DND-41 (cell line): ENCODE measurements at regions not wholly inside any gene's neighbourhood (a gene's known extent, or its start where the extent isn't known, plus 50 kb on each side); places are given as distances from the start of the nearest gene placed in this dataset.

Experiments used
- ATAC-seq: fragments of 200-7000 bp; cut with Tn5 transposase; 3 replicates; pipeline ENCODE4 v1.9.1; 2021; ENCODE audit warnings: low read depth; ENCODE audit not compliant: insufficient read depth
- DNase-seq: peaks from one replicate; pipeline ENCODE4 v3.0.0-alpha.2; 2020
- H2AFZ ChIP-seq: 2 replicates; pipeline ENCODE4 v1.6.0; 2012; ENCODE audit warnings: low read depth, low read length
- H3K27ac ChIP-seq: 2 replicates; pipeline ENCODE4 v1.5.1; 2012; ENCODE audit warnings: low read length, inconsistent platforms
- H3K27me3 ChIP-seq: fragments of 200-600 bp; sonication (generic); 2 replicates; pipeline ENCODE4 v1.6.0; 2012; ENCODE audit warnings: low read length, mild to moderate bottlenecking, inconsistent platforms; ENCODE audit not compliant: insufficient read depth, poor library complexity
- H3K36me3 ChIP-seq: 2 replicates; pipeline ENCODE4 v1.5.1; 2012; ENCODE audit warnings: low read length, inconsistent platforms; ENCODE audit not compliant: insufficient read depth
- H3K4me1 ChIP-seq: 2 replicates; pipeline ENCODE4 v1.5.1; 2012; ENCODE audit warnings: mild to moderate bottlenecking, low read length; ENCODE audit not compliant: insufficient read depth
- H3K4me2 ChIP-seq: 2 replicates; pipeline ENCODE4 v1.6.0; 2012; ENCODE audit warnings: mild to moderate bottlenecking, moderate library complexity, low read length, inconsistent platforms; ENCODE audit not compliant: insufficient read depth
- H3K4me3 ChIP-seq, 2 experiments: fragments of 200-600 bp in 1 of 2; shearing (Covaris generic) in 1 of 2; 2 replicates each; pipeline ENCODE4 v1.5.1; 2012 to 2016; ENCODE audit warnings: inconsistent platforms in 2 of 2, low read length in 2 of 2, mild to moderate bottlenecking in 2 of 2, low read depth in 1 of 2, moderate library complexity in 1 of 2
- H3K79me2 ChIP-seq: 2 replicates; pipeline ENCODE4 v1.6.0; 2012; ENCODE audit warnings: low read length, inconsistent platforms; ENCODE audit not compliant: insufficient read depth
- H3K9ac ChIP-seq: 2 replicates; pipeline ENCODE4 v1.6.0; 2012; ENCODE audit warnings: low read depth, mild to moderate bottlenecking, inconsistent platforms, low read length, moderate library complexity
- H3K9me3 ChIP-seq: 2 replicates; pipeline ENCODE4 v1.5.1; 2012; ENCODE audit warnings: low read length, moderate library complexity, mild to moderate bottlenecking, inconsistent platforms; ENCODE audit not compliant: insufficient read depth, severe bottlenecking
- H4K20me1 ChIP-seq: 2 replicates; pipeline ENCODE4 v1.6.0; 2012; ENCODE audit warnings: low read length; ENCODE audit not compliant: insufficient read depth
- EZH2 ChIP-seq: IDR thresholded peaks from 3 replicates; pipeline ENCODE4 v1.6.1; 2012; ENCODE audit warnings: borderline replicate concordance, low read depth, mild to moderate bottlenecking, moderate library complexity, low read length, inconsistent platforms; ENCODE audit not compliant: severe bottlenecking
- TF ChIP-seq, protein P1 (sequence below): IDR thresholded peaks from 2 replicates; pipeline ENCODE4 v1.5.1; 2012; ENCODE audit warnings: borderline replicate concordance, low read length, moderate library complexity, mild to moderate bottlenecking; ENCODE audit not compliant: poor library complexity, severe bottlenecking; ENCODE audit errors: extremely low read depth

DNA sequence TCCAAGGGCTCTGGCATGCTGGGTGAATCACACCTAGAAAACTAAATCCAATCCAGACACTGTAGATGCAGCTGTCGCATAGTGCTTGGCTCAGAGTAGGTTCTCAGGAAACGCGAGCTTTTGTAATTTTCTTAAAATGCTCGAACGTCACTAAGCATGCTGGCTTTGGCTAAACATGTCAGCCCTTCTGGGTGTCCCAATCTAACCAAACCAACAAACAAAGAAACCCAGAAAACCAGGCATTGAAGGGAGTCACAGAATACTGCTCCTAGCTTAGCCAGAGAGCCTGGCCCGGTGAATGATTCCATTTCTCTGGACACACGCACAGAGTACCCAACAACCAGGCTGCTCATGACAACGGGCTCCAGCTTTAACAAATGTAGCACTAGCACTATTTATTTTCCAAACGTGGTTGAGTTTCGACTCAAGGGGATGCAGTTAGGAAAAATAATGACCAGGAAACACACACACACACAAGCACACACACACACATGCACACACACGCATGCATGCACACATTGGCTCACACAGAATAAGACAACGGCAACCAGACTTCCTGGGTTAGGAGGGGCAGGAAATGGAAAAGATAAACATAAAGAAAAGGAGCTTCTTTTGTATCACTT, 492.6 kb downstream of the MIAT start:
- Histone ChIP-seq H3K79me2 (no peaks in the 10 kb centered on the region), H3K4me3 (no peak overlapping the region), H3K4me2 (no peak overlapping the region), H3K27ac (no peak overlapping the region), H3K9ac (no peak overlapping the region), H4K20me1 (no peaks in the 10 kb centered on the region), H2AFZ (no peak overlapping the region), H3K36me3 (no peaks in the 10 kb centered on the region), H3K27me3 (peaks cover 7% of the 10 kb centered on the region), H3K4me1 (no peaks in the 10 kb centered on the region), H3K9me3 (no peaks in the 10 kb centered on the region)
- no peak for DNase-seq
- no peak for ATAC-seq
- TF ChIP-seq, protein P1, sequence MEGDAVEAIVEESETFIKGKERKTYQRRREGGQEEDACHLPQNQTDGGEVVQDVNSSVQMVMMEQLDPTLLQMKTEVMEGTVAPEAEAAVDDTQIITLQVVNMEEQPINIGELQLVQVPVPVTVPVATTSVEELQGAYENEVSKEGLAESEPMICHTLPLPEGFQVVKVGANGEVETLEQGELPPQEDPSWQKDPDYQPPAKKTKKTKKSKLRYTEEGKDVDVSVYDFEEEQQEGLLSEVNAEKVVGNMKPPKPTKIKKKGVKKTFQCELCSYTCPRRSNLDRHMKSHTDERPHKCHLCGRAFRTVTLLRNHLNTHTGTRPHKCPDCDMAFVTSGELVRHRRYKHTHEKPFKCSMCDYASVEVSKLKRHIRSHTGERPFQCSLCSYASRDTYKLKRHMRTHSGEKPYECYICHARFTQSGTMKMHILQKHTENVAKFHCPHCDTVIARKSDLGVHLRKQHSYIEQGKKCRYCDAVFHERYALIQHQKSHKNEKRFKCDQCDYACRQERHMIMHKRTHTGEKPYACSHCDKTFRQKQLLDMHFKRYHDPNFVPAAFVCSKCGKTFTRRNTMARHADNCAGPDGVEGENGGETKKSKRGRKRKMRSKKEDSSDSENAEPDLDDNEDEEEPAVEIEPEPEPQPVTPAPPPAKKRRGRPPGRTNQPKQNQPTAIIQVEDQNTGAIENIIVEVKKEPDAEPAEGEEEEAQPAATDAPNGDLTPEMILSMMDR: no peak
- TF ChIP-seq EZH2: no peak

DNA sequence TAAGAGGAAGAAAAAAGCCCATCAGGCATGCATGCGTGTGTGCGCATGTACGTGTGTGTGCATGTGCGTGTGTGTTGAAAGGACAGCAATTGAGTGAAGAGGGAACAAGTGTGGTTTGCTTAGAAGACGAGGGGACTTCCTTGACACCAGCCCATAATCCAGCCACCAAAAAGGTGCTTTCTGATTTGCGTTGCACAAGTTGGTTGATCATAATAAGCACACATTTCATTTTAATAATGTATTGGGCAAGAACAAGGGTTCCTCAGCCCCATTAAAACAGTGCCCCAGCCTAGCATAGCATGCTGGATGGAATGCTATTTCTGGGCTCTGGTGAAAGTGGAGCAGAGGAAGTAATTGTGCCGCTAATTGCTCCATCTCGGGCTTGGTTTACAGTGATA, 493.2 kb downstream of the MIAT start:
- no peak overlapping the region for H3K9ac ChIP-seq
- TF ChIP-seq EZH2: no peak
- TF ChIP-seq, protein P1: no peak
- no peak for DNase-seq
- no peak for ATAC-seq
- no peaks in the 10 kb centered on the region for H3K9me3 ChIP-seq
- no peaks in the 10 kb centered on the region for H3K79me2 ChIP-seq
- no peaks in the 10 kb centered on the region for H4K20me1 ChIP-seq
- H3K27ac ChIP-seq: no peak overlapping the region
- no peaks in the 10 kb centered on the region for H3K36me3 ChIP-seq
- no peak overlapping the region for H3K4me2 ChIP-seq
- H3K27me3 ChIP-seq: peaks cover 7% of the 10 kb centered on the region
- H2AFZ ChIP-seq: no peak overlapping the region
- no peaks in the 10 kb centered on the region for H3K4me1 ChIP-seq
- H3K4me3 ChIP-seq: no peak overlapping the region

DNA sequence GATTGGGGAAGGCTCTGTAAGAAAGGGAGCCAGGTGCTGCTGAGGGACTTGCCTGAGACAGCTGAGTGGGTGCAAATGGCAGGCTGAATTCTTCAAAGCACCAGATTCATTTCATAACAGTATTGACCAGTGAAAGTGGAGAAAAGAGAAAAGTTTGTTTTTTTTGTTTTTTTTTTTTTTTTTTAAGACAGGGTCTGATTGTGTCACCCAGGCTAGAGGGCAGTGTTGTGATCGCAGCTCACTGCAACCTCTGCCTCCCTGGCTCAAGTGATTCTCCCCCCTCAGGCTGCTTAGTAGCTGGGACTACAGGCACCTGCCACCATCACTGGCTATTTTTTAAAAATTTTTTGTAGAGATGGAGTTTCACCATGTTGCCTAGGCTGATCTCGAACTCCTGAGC, 494.0 kb downstream of the MIAT start:
- no peak overlapping the region for H2AFZ ChIP-seq
- no peaks in the 10 kb centered on the region for H3K79me2 ChIP-seq
- no peaks in the 10 kb centered on the region for H3K36me3 ChIP-seq
- no peak overlapping the region for H3K4me2 ChIP-seq
- no peak overlapping the region for H3K4me3 ChIP-seq
- H4K20me1 ChIP-seq: no peaks in the 10 kb centered on the region
- H3K27me3 ChIP-seq: peaks cover 7% of the 10 kb centered on the region
- no peak overlapping the region for H3K9ac ChIP-seq
- ATAC-seq (no peak), DNase-seq (no peak)
- no peaks in the 10 kb centered on the region for H3K4me1 ChIP-seq
- TF ChIP-seq EZH2: no peak
- TF ChIP-seq, protein P1: no peak
- H3K9me3 ChIP-seq: no peaks in the 10 kb centered on the region
- H3K27ac ChIP-seq: no peak overlapping the region

DNA sequence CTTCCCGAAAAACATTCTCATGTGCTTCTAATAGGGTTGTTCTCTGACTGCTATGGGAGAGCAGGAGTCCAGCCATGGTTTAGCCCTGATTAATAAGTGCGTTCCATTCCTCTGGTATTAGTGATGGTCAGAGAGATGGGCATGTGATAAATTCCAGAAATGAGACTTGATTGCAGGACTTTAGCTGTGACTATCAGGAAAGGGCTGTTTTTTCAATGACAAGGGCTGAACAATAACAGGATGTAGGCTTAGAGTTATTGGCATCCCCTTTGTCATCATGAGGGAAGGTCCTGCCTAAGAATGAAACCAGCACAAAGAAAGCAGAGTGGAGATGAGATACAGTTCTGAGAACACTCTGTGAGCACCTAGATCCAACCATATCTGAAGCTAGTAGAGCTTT, 494.6 kb downstream of the MIAT start:
- H3K9ac ChIP-seq: no peak overlapping the region
- no peaks in the 10 kb centered on the region for H3K79me2 ChIP-seq
- no peaks in the 10 kb centered on the region for H3K9me3 ChIP-seq
- no peak overlapping the region for H2AFZ ChIP-seq
- peaks cover 7% of the 10 kb centered on the region for H3K27me3 ChIP-seq
- no peak overlapping the region for H3K27ac ChIP-seq
- no peaks in the 10 kb centered on the region for H4K20me1 ChIP-seq
- no peak for TF ChIP-seq EZH2
- TF ChIP-seq, protein P1: no peak
- no peaks in the 10 kb centered on the region for H3K36me3 ChIP-seq
- H3K4me1 ChIP-seq: no peaks in the 10 kb centered on the region
- ATAC-seq (no peak), DNase-seq (no peak)
- H3K4me2 ChIP-seq: no peak overlapping the region
- H3K4me3 ChIP-seq: no peak overlapping the region
